GM18505 (cell line): ENCODE measurements at regions not wholly inside any gene's neighbourhood (a gene's known extent, or its start where the extent isn't known, plus 50 kb on each side); places are given as distances from the start of the nearest gene placed in this dataset.

Source experiments
- ATAC-seq: cut with Tn5 transposase; IDR thresholded peaks from one replicate; pipeline ENCODE4 v1.9.1; 2021; ENCODE audit not compliant: unreplicated experiment
- POLR2A ChIP-seq: IDR thresholded peaks from 4 replicates; pipeline ENCODE4 v1.6.1; 2011; ENCODE audit warnings: borderline replicate concordance; ENCODE audit not compliant: insufficient read depth, insufficient read length; ENCODE audit errors: extremely low read depth

GRCh38 chr3:117304681-117305080, 595.1 kb downstream of the TUSC7 start:
- no peak for ATAC-seq
- TF ChIP-seq POLR2A: no peak

- no peak for ATAC-seq
- TF ChIP-seq POLR2A: no peak
These were observed 596.1 kb downstream of the TUSC7 start for GRCh38 chr3:117305681-117306080.

GRCh38 chr3:117306299-117306698, 596.7 kb downstream of the TUSC7 start:
- peak; percentile 63 for ATAC-seq
- no peak for TF ChIP-seq POLR2A

GRCh38 chr3:117308353-117308752, 598.8 kb downstream of the TUSC7 start:
- TF ChIP-seq POLR2A: no peak

GRCh38 chr3:117308756-117309155, 599.2 kb downstream of the TUSC7 start:
- ATAC-seq: no peak
- TF ChIP-seq POLR2A: no peak

More at GRCh38 chr3:117308353-117308752, 598.8 kb downstream of the TUSC7 start:
- no peak for ATAC-seq

GRCh38 chr3:117310536-117310935, 601.0 kb downstream of the TUSC7 start:
- no peak for TF ChIP-seq POLR2A
- ATAC-seq: no peak

GRCh38 chr3:117314441-117315150, 605.0 kb downstream of the TUSC7 start:
- ATAC-seq: no peak
- no peak for TF ChIP-seq POLR2A

GRCh38 chr3:117322866-117323265, 613.3 kb downstream of the TUSC7 start:
- no peak for ATAC-seq
- no peak for TF ChIP-seq POLR2A

GRCh38 chr3:117346901-117347300, 637.3 kb downstream of the TUSC7 start:
- no peak for ATAC-seq
- TF ChIP-seq POLR2A: no peak

GRCh38 chr3:117348884-117349283, 639.3 kb downstream of the TUSC7 start:
- no peak for TF ChIP-seq POLR2A
- no peak for ATAC-seq

- TF ChIP-seq POLR2A: no peak
- ATAC-seq: no peak
These were observed 640.0 kb downstream of the TUSC7 start for GRCh38 chr3:117349566-117349965.

- no peak for ATAC-seq
- TF ChIP-seq POLR2A: no peak
These were observed 640.8 kb downstream of the TUSC7 start for GRCh38 chr3:117350371-117350770.

GRCh38 chr3:117355566-117355965, 646.0 kb downstream of the TUSC7 start:
- ATAC-seq: no peak

GRCh38 chr3:117356091-117356705, 646.6 kb downstream of the TUSC7 start:
- no peak for TF ChIP-seq POLR2A
- ATAC-seq: no peak

More at GRCh38 chr3:117355566-117355965, 646.0 kb downstream of the TUSC7 start:
- TF ChIP-seq POLR2A: no peak
